ENCODE measurements at regions not wholly inside any gene's neighbourhood (a gene's known extent, or its start where the extent isn't known, plus 50 kb on each side); places are given as distances from the start of the nearest gene placed in this dataset.

GRCh38 chr6:81634155-81634880, 118.2 kb downstream of the TENT5A start:
- no peak for TF ChIP-seq POLR2A (IDR thresholded peaks at IDR 0.05; ENCODE audit: low read depth, low read length)
- TF ChIP-seq POLR2AphosphoS5 (IDR thresholded peaks at IDR 0.05; ENCODE audit: low read depth, low read length), result no peak
- no peak for TF ChIP-seq TAF1 (IDR thresholded peaks at IDR 0.05; ENCODE audit: low read depth, low read length)
- TF ChIP-seq SPI1 (IDR thresholded peaks at IDR 0.05; ENCODE audit: low read depth, low read length), result no peak
- no peak for TF ChIP-seq PAX5 (IDR thresholded peaks at IDR 0.05; ENCODE audit: insufficient read depth, low read length, severe bottlenecking)

All from GM12891 (cell line).